ENCODE measurements at regions not wholly inside any gene's neighbourhood (a gene's known extent, or its start where the extent isn't known, plus 50 kb on each side); places are given as distances from the start of the nearest gene placed in this dataset.

GRCh38 chr9:29717631-29718030 is 2144.3 kb upstream of the C9orf72 start:
- TF ChIP-seq, protein P1, sequence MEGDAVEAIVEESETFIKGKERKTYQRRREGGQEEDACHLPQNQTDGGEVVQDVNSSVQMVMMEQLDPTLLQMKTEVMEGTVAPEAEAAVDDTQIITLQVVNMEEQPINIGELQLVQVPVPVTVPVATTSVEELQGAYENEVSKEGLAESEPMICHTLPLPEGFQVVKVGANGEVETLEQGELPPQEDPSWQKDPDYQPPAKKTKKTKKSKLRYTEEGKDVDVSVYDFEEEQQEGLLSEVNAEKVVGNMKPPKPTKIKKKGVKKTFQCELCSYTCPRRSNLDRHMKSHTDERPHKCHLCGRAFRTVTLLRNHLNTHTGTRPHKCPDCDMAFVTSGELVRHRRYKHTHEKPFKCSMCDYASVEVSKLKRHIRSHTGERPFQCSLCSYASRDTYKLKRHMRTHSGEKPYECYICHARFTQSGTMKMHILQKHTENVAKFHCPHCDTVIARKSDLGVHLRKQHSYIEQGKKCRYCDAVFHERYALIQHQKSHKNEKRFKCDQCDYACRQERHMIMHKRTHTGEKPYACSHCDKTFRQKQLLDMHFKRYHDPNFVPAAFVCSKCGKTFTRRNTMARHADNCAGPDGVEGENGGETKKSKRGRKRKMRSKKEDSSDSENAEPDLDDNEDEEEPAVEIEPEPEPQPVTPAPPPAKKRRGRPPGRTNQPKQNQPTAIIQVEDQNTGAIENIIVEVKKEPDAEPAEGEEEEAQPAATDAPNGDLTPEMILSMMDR (IDR thresholded peaks at IDR 0.05; ENCODE audit: low read length) = no peak
- TF ChIP-seq EZH2 (optimal IDR thresholded peaks at IDR 0.05; ENCODE audit: low read depth, low read length) = no peak
